Stomach (tissue), 8 donors: ENCODE measurements at regions not wholly inside any gene's neighbourhood (a gene's known extent, or its start where the extent isn't known, plus 50 kb on each side); places are given as distances from the start of the nearest gene placed in this dataset.
A peak's percentile ranks its signal among the peaks of the same experiment; 100 is the strongest.

ENCODE experiments used
- DNase-seq, 2 donors: peaks; one replicate each; pipeline versions ENCODE4 v3.0.0 to v3.0.0-alpha.2; 2013 to 2019
- H3K27ac ChIP-seq, 5 donors: fragments of 200-600 bp in 4 of 5; sonication (generic) in 4 of 5; one replicate each; pipeline ENCODE4 v1.5.1; 2013 to 2019; ENCODE audit warnings: mild to moderate bottlenecking in 1 of 5, moderate library complexity in 1 of 5
- H3K27me3 ChIP-seq, 3 donors: fragments of 200-600 bp; sonication (generic); one replicate each; pipeline ENCODE4 v1.5.1; 2017 to 2019; ENCODE audit warnings: mixed run types in 1 of 3
- H3K36me3 ChIP-seq, 4 donors: fragments of 200-600 bp; sonication (generic); 1 replicate in 3 of 4; 2 replicates in 1 of 4; pipeline ENCODE4 v1.5.1; 2016 to 2019
- H3K4me1 ChIP-seq, 4 donors: fragments of 200-600 bp; sonication (generic); one replicate each; pipeline ENCODE4 v1.5.1; 2016 to 2019
- H3K4me3 ChIP-seq, 4 donors: fragments of 200-600 bp; sonication (generic) in 3 of 4; one replicate each; pipeline ENCODE4 v1.5.1; 2016 to 2019; ENCODE audit warnings: mild to moderate bottlenecking in 1 of 4
- H3K9me3 ChIP-seq, 4 donors: fragments of 200-600 bp; sonication (generic); one replicate each; pipeline ENCODE4 v1.5.1; 2016 to 2019
- CTCF ChIP-seq, 7 experiments: fragments of 450-650 bp in 4 of 7; fragments of 200-600 bp in 3 of 7; sonication (generic) in 3 of 7; IDR thresholded peaks; one replicate each; pipeline ENCODE4 v1.5.1; 2016 to 2019; ENCODE audit warnings: antibody characterized with exemption in 7 of 7, control low read depth in 2 of 7, mild to moderate bottlenecking in 1 of 7
- EP300 ChIP-seq: sonication (generic); formaldehyde crosslinking; IDR thresholded peaks from one replicate; pipeline ENCODE4 v1.6.1; 2017; ENCODE audit warnings: antibody characterized with exemption
- POLR2A ChIP-seq, 4 donors: fragments of 450-650 bp; IDR thresholded peaks; one replicate each; pipeline ENCODE4 v1.6.1; 2016; ENCODE audit warnings: antibody characterized with exemption in 4 of 4, control low read depth in 2 of 4, mild to moderate bottlenecking in 1 of 4, moderate library complexity in 1 of 4
- POLR2AphosphoS5 ChIP-seq, 3 donors: sonication (generic); formaldehyde crosslinking; IDR thresholded peaks; one replicate each; pipeline ENCODE4 v1.6.1; 2016; ENCODE audit warnings: antibody characterized with exemption in 3 of 3
- WGBS, 5 donors: extraction: QIAGEN DNeasy Blood & Tissue Kit in 3 of 5; methylation state at CpG; one replicate each; pipeline versions ENCODE4 v1.1.5 to v1.1.7; 2013 to 2018; 5-methylcytosine and 5-hydroxymethylcytosine counted together
- intact Hi-C: fragments of 100-400 bp; cut with DNase I; formaldehyde crosslinking; loops from one replicate; pipeline ENCODE4 v1.15.1; 2023; ENCODE audit warnings: low total_unique reads
- donor health status: healthy with polysubstance abuse.
- donor health status: Bipolar disorder and iron deficiency.
- donor health status: healthy.

- Histone ChIP-seq H3K9me3 (no peaks in the 10 kb centered on the region), H3K27me3 (no peaks in the 10 kb centered on the region), H3K4me1 (no peaks in the 10 kb centered on the region), H3K4me3 (no peak overlapping the region), H3K36me3 (no peaks in the 10 kb centered on the region), H3K27ac (no peak overlapping the region)
- peak; percentile 44 to 75 for DNase-seq
- intact Hi-C loops = no loop called here
- TF ChIP-seq CTCF (IDR thresholded peaks at IDR 0.05) (no peak), POLR2AphosphoS5 (IDR thresholded peaks at IDR 0.05) (peak in 1 of 3 donors; percentile 36)
- 56 to 74% (median 68%) methylated on average over 3 of the region's 3 CpGs for WGBS, 5 donors
Observed at GRCh38 chr1:193479187-193479586, 292.8 kb upstream of the B3GALT2 start.

DNA sequence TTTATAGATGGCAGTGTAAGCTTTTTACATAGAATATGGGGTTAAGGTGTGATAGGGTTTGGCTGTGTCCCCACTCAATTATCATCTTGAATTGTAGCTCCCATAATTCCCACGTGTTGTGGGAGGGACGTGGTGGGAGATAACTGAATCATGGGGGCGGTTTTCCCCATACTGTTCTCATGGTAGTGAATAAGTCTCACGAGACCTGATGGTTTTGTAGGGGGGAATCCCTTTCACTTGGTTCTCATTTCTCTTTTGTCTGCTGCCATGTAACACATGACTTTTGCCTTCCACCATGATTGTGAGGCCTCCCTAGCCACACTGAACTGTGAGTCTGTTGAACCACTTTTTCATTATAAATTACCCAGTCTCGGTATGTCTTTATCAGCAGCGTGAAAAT lies 290.3 kb upstream of the B3GALT2 start:
- no peak for TF ChIP-seq POLR2A (IDR thresholded peaks at IDR 0.05)
- no peak for TF ChIP-seq POLR2AphosphoS5 (IDR thresholded peaks at IDR 0.05)
- TF ChIP-seq CTCF (IDR thresholded peaks at IDR 0.05) = no peak
- TF ChIP-seq EP300 = no peak
- Histone ChIP-seq H3K36me3 (no peaks in the 10 kb centered on the region), H3K4me3 (no peak overlapping the region), H3K4me1 (no peaks in the 10 kb centered on the region), H3K27ac (no peak overlapping the region), H3K9me3 (no peaks in the 10 kb centered on the region), H3K27me3 (no peaks in the 10 kb centered on the region)
- DNase-seq = no peak
- intact Hi-C loops = no loop called here
- WGBS, 5 donors = 77 to 91% (median 84%) methylated on average over 6 of the region's 6 CpGs

DNA sequence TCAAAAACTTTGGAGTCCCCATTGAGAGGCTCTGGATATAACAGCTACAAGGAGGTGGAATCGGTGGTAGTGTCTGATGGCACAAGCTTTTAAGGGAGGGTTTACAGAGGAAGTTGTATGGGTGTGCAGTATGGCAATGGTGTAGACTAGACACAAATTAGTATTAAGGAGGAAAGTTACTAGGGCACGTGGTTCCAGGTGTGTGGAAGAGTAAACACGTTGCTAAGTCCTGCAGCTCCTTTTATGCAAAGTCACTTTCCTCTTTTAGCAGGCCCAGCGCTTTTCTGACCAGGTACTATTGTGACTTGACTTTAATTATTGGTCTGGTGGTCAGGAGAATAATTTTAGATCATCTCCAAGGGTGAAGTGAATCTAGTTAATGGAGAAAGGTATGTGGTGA lies 287.5 kb upstream of the B3GALT2 start:
- H3K4me1 ChIP-seq = no peaks in the 10 kb centered on the region
- H3K36me3 ChIP-seq = no peaks in the 10 kb centered on the region
- WGBS, 5 donors = 76 to 95% (median 94%) methylated on average over 4 of the region's 4 CpGs
- H3K27ac ChIP-seq = no peak overlapping the region
- TF ChIP-seq EP300 = no peak
- no peak for TF ChIP-seq POLR2A (IDR thresholded peaks at IDR 0.05)
- no peak for TF ChIP-seq CTCF (IDR thresholded peaks at IDR 0.05)
- no peak for TF ChIP-seq POLR2AphosphoS5 (IDR thresholded peaks at IDR 0.05)
- no peak for DNase-seq
- H3K4me3 ChIP-seq = no peak overlapping the region
- no peaks in the 10 kb centered on the region for H3K9me3 ChIP-seq
- H3K27me3 ChIP-seq = no peaks in the 10 kb centered on the region
- intact Hi-C loops = no loop called here

GRCh38 chr1:193472838-193473398 lies 286.5 kb upstream of the B3GALT2 start:
- 51 to 77% (median 70%) methylated on average over 3 of the region's 3 CpGs for WGBS, 5 donors
- H3K27ac ChIP-seq = no peak overlapping the region
- no peak for DNase-seq
- no peaks in the 10 kb centered on the region for H3K36me3 ChIP-seq
- intact Hi-C loops = no loop called here
- no peak for TF ChIP-seq POLR2A (IDR thresholded peaks at IDR 0.05)
- TF ChIP-seq POLR2AphosphoS5 (IDR thresholded peaks at IDR 0.05) = no peak
- TF ChIP-seq EP300 = no peak
- TF ChIP-seq CTCF (IDR thresholded peaks at IDR 0.05) = no peak
- H3K4me1 ChIP-seq = no peaks in the 10 kb centered on the region
- no peaks in the 10 kb centered on the region for H3K27me3 ChIP-seq
- no peaks in the 10 kb centered on the region for H3K9me3 ChIP-seq
- no peak overlapping the region for H3K4me3 ChIP-seq
